GM13976 (cell line): ENCODE measurements at regions not wholly inside any gene's neighbourhood (a gene's known extent, or its start where the extent isn't known, plus 50 kb on each side); places are given as distances from the start of the nearest gene placed in this dataset.

Source experiments
- DNase-seq: peaks from one replicate; pipeline ENCODE4 v3.0.0; 2012; ENCODE audit warnings: low spot score
- CTCF ChIP-seq: IDR thresholded peaks from 2 replicates; pipeline ENCODE4 v1.5.1; 2012; ENCODE audit warnings: borderline replicate concordance, mild to moderate bottlenecking; ENCODE audit not compliant: insufficient read depth; ENCODE audit errors: extremely low read depth, missing control alignments, control extremely low read depth
- in situ Hi-C: fragments of 300-500 bp; cut with MboI; formaldehyde crosslinking; loops from one replicate; pipeline ENCODE4 v1.12.0; 2022; ENCODE audit warnings: low sequenced_read_pairs, mixed read lengths, inconsistent platforms; ENCODE audit not compliant: unreplicated experiment

GRCh38 chr6:104400844-104401243 lies 458.9 kb downstream of the HACE1 start:
- in situ Hi-C loops, result no loop called here
- DNase-seq, result no peak
- TF ChIP-seq CTCF, result no peak

GRCh38 chr6:104396077-104396476 lies 463.6 kb downstream of the HACE1 start:
- in situ Hi-C loops, result no loop called here
- no peak for TF ChIP-seq CTCF
- DNase-seq, result no peak

- in situ Hi-C loops, result no loop called here
- no peak for TF ChIP-seq CTCF
- no peak for DNase-seq
Measured at GRCh38 chr6:104381907-104382306, 477.8 kb downstream of the HACE1 start.

- in situ Hi-C loops, result no loop called here
- no peak for DNase-seq
- TF ChIP-seq CTCF, result no peak
Measured at GRCh38 chr6:104365451-104366234, 494.1 kb downstream of the HACE1 start.

- no peak for TF ChIP-seq CTCF
- DNase-seq, result no peak
- in situ Hi-C loops, result no loop called here
Measured at GRCh38 chr6:104357928-104358327, 501.8 kb downstream of the HACE1 start.

GRCh38 chr6:104356197-104356596 lies 503.5 kb downstream of the HACE1 start:
- in situ Hi-C loops, result no loop called here
- no peak for TF ChIP-seq CTCF
- no peak for DNase-seq
